LNCAP (cell line): ENCODE measurements at regions not wholly inside any gene's neighbourhood (a gene's known extent, or its start where the extent isn't known, plus 50 kb on each side); places are given as distances from the start of the nearest gene placed in this dataset.

ENCODE experiments used
- CTCF ChIP-seq: fragments of 450-650 bp; IDR thresholded peaks from 2 replicates; pipeline ENCODE4 v1.5.1; 2017; ENCODE audit warnings: mild to moderate bottlenecking

- no peak for TF ChIP-seq CTCF
These were observed 85.2 kb downstream of the PLEKHG1 start for GRCh38 chr6:150684714-150685459.

GRCh38 chr6:150685860-150686259, 86.2 kb downstream of the PLEKHG1 start:
- TF ChIP-seq CTCF = peak; percentile 66

GRCh38 chr6:150686566-150686965, 86.9 kb downstream of the PLEKHG1 start:
- no peak for TF ChIP-seq CTCF

- TF ChIP-seq CTCF = no peak
These were observed 87.8 kb downstream of the PLEKHG1 start for GRCh38 chr6:150687508-150687907.

- no peak for TF ChIP-seq CTCF
These were observed 90.4 kb downstream of the PLEKHG1 start for GRCh38 chr6:150689900-150690590.

- TF ChIP-seq CTCF = no peak
These were observed 91.0 kb downstream of the PLEKHG1 start for GRCh38 chr6:150690681-150691080.

- no peak for TF ChIP-seq CTCF
These were observed 91.8 kb downstream of the PLEKHG1 start for GRCh38 chr6:150691463-150691862.
